CD14-positive monocyte (primary cell): ENCODE measurements at regions not wholly inside any gene's neighbourhood (a gene's known extent, or its start where the extent isn't known, plus 50 kb on each side); places are given as distances from the start of the nearest gene placed in this dataset.

Experiments
- DNase-seq, 3 donors: peaks; one replicate each; pipeline ENCODE4 v3.0.0-alpha.2; 2011 to 2022
- H2AFZ ChIP-seq: 2 replicates; pipeline ENCODE4 v1.6.0; 2012; ENCODE audit warnings: mild to moderate bottlenecking, low read depth, low read length, inconsistent platforms; ENCODE audit not compliant: insufficient read depth, poor library complexity, severe bottlenecking
- H3K27ac ChIP-seq, 2 donors: 1 replicate in 1 of 2; 2 replicates in 1 of 2; pipeline ENCODE4 v1.5.1; 2012 to 2013; ENCODE audit warnings: low read length in 2 of 2, control low read depth in 1 of 2, inconsistent platforms in 1 of 2, low read depth in 1 of 2, mild to moderate bottlenecking in 1 of 2
- H3K27me3 ChIP-seq, 2 donors: one replicate each; pipeline versions ENCODE4 v1.6.0 to v1.6.1; 2011 to 2013; ENCODE audit warnings: low read length in 2 of 2; ENCODE audit not compliant: control insufficient read depth in 2 of 2, insufficient read depth in 2 of 2
- H3K36me3 ChIP-seq, 2 donors: replicated peaks in 1 of 2; 1 replicate in 1 of 2; 2 replicates in 1 of 2; pipeline versions ENCODE4 v1.5.1 to v1.6.1; 2012 to 2013; ENCODE audit warnings: low read length in 2 of 2, control low read depth in 1 of 2, inconsistent platforms in 1 of 2, mild to moderate bottlenecking in 1 of 2; ENCODE audit not compliant: insufficient read depth in 2 of 2, control insufficient read depth in 1 of 2
- H3K4me1 ChIP-seq, 2 donors: 1 replicate in 1 of 2; 2 replicates in 1 of 2; pipeline versions ENCODE4 v1.5.1 to v1.6.1; 2012 to 2013; ENCODE audit warnings: low read length in 2 of 2, control low read depth in 1 of 2, inconsistent platforms in 1 of 2, mild to moderate bottlenecking in 1 of 2, moderate library complexity in 1 of 2; ENCODE audit not compliant: insufficient read depth in 2 of 2, control insufficient read depth in 1 of 2
- H3K4me2 ChIP-seq: replicated peaks from 2 replicates; pipeline ENCODE3; 2012; ENCODE audit warnings: low read length, moderate library complexity, mild to moderate bottlenecking; ENCODE audit not compliant: poor library complexity, severe bottlenecking; ENCODE audit errors: extremely low read depth
- H3K4me3 ChIP-seq, 3 experiments: fragments of 200-600 bp in 1 of 3; sonication (generic) in 1 of 3; replicated peaks in 1 of 3; 1 replicate in 2 of 3; 2 replicates in 1 of 3; pipeline ENCODE4 v1.5.1; 2011 to 2013; ENCODE audit warnings: low read length in 3 of 3, mild to moderate bottlenecking in 3 of 3, control low read depth in 2 of 3, low read depth in 2 of 3, inconsistent platforms in 1 of 3, moderate library complexity in 1 of 3
- H3K79me2 ChIP-seq: 2 replicates; pipeline ENCODE4 v1.6.0; 2012; ENCODE audit warnings: mild to moderate bottlenecking, control low read depth, inconsistent platforms, low read length, moderate library complexity; ENCODE audit not compliant: insufficient read depth
- H3K9ac ChIP-seq: 2 replicates; pipeline ENCODE4 v1.6.0; 2017; ENCODE audit warnings: low read length, mild to moderate bottlenecking; ENCODE audit not compliant: insufficient read depth, poor library complexity, severe bottlenecking
- H3K9me3 ChIP-seq, 2 donors: replicated peaks in 1 of 2; 1 replicate in 1 of 2; 2 replicates in 1 of 2; pipeline versions ENCODE4 v1.5.1 to v1.6.1; 2012 to 2013; ENCODE audit warnings: low read length in 2 of 2, control low read depth in 1 of 2; ENCODE audit not compliant: control insufficient read depth in 1 of 2, insufficient read depth in 1 of 2
- H4K20me1 ChIP-seq: 2 replicates; pipeline ENCODE4 v1.6.0; 2012; ENCODE audit warnings: mild to moderate bottlenecking, low read length, control low read depth, moderate library complexity; ENCODE audit not compliant: insufficient read depth
- H3K27ac Mint-ChIP-seq, 7 donors: one replicate each; pipeline ENCODE4 v1.8.0; 2020; ENCODE audit warnings: mild to moderate bottlenecking in 7 of 7, mixed read lengths in 7 of 7, moderate library complexity in 6 of 7, inconsistent platforms in 2 of 7
- H3K27me3 Mint-ChIP-seq, 3 donors: one replicate each; pipeline ENCODE4 v1.8.0; 2021 to 2022; ENCODE audit warnings: low read depth in 3 of 3, mild to moderate bottlenecking in 3 of 3, mixed read lengths in 3 of 3, moderate library complexity in 3 of 3, inconsistent platforms in 1 of 3
- H3K36me3 Mint-ChIP-seq, 2 donors: one replicate each; pipeline ENCODE4 v1.8.0; 2020; ENCODE audit warnings: mixed read lengths in 2 of 2, inconsistent platforms in 1 of 2, mild to moderate bottlenecking in 1 of 2
- H3K4me1 Mint-ChIP-seq: one replicate; pipeline ENCODE4 v1.8.0; 2020; ENCODE audit warnings: mild to moderate bottlenecking, mixed read lengths
- H3K4me3 Mint-ChIP-seq, 2 donors: one replicate each; pipeline ENCODE4 v1.8.0; 2020; ENCODE audit warnings: mild to moderate bottlenecking in 2 of 2, mixed read lengths in 2 of 2, moderate library complexity in 1 of 2
- H3K9me3 Mint-ChIP-seq, 7 donors: one replicate each; pipeline ENCODE4 v1.8.0; 2020 to 2022; ENCODE audit warnings: mixed read lengths in 7 of 7, mild to moderate bottlenecking in 6 of 7, moderate library complexity in 6 of 7, inconsistent platforms in 2 of 7
- WGBS: methylation state at CpG from one replicate; pipeline ENCODE4 v1.1.5; 2013; ENCODE audit warnings: missing lambda C conversion rate; ENCODE audit not compliant: insufficient coverage; 5-methylcytosine and 5-hydroxymethylcytosine counted together
- intact Hi-C, 2 donors: fragments of 100-400 bp; cut with micrococcal nuclease; formaldehyde crosslinking; loops; one replicate each; pipeline versions ENCODE4 v1.15.0 to v1.15.1; 2023
- TF ChIP-seq, protein P1 (sequence below): fragments of 200-600 bp; IDR thresholded peaks from one replicate; pipeline ENCODE4 v1.8.0; 2022; ENCODE audit warnings: antibody characterized with exemption, mild to moderate bottlenecking

DNA sequence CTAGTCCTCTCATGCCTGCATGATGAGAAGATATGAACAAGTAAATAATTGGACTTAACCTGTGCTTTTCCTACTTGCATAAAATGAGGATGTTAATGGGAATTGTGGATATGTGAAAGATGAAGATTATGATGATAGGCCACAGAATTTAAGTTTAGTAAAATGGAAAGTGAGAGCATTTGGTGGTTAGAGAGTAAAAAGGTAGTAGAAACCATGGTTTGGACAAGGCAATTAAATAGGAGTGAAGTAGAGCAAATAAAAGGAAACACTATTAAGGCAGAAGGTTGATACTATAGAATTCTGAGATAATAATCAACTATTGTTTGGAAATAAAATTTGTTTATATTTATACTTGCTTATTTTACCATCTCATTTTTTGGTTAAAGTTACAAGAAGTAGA lies 1162.5 kb downstream of the MRPL39 start:
- H3K27ac Mint-ChIP-seq = no peak overlapping the region
- H3K36me3 Mint-ChIP-seq = peaks cover 14 to 23% of the 10 kb centered on the region in 2 donors

DNA sequence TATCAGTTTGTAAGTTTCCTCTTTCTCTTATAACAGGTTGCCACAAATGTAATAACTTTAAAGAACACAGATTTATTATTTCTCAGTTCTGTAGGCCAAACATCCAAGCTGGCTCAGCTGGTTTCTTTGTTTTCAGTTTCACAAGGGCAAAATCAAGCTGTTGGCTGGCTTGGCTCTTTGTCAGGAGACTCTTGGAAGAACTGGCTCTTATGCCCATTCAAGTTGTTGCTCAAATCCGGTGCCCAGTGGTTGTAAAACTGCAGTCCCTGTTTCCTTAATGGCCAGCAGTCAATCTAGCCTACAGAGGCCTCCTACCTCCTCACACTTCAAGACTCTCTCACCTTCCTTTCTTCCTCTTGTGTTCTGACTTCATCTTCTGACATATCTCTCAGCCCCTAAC lies 1171.0 kb downstream of the MRPL39 start:
- Mint-ChIP-seq H3K4me3 (no peak overlapping the region), H3K4me1 (no peaks in the 10 kb centered on the region), H3K27ac (no peak overlapping the region), H3K27me3 (no peaks in the 10 kb centered on the region), H3K9me3 (peaks cover 7 to 16% (median 15%) of the 10 kb centered on the region in 7 donors), H3K36me3 (peaks cover 6 to 11% of the 10 kb centered on the region in 2 donors)
- Histone ChIP-seq H3K79me2 (no peaks in the 10 kb centered on the region), H3K9me3 (peaks cover 4 to 6% of the 10 kb centered on the region in 2 donors), H3K36me3 (no peaks in the 10 kb centered on the region), H3K27ac (no peak overlapping the region), H4K20me1 (no peaks in the 10 kb centered on the region), H3K4me1 (no peaks in the 10 kb centered on the region), H3K4me3 (no peak overlapping the region), H3K27me3 (no peaks in the 10 kb centered on the region), H3K9ac (no peak overlapping the region), H3K4me2 (no peak overlapping the region), H2AFZ (no peak overlapping the region)
- TF ChIP-seq, protein P1, sequence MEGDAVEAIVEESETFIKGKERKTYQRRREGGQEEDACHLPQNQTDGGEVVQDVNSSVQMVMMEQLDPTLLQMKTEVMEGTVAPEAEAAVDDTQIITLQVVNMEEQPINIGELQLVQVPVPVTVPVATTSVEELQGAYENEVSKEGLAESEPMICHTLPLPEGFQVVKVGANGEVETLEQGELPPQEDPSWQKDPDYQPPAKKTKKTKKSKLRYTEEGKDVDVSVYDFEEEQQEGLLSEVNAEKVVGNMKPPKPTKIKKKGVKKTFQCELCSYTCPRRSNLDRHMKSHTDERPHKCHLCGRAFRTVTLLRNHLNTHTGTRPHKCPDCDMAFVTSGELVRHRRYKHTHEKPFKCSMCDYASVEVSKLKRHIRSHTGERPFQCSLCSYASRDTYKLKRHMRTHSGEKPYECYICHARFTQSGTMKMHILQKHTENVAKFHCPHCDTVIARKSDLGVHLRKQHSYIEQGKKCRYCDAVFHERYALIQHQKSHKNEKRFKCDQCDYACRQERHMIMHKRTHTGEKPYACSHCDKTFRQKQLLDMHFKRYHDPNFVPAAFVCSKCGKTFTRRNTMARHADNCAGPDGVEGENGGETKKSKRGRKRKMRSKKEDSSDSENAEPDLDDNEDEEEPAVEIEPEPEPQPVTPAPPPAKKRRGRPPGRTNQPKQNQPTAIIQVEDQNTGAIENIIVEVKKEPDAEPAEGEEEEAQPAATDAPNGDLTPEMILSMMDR = no peak
- 83% methylated on average over 1 of the region's 1 CpG for WGBS
- DNase-seq = no peak
- intact Hi-C loops = no loop called here

More for the DNA sequence above, 1162.5 kb downstream of the MRPL39 start:
- Histone ChIP-seq H3K4me1 (no peaks in the 10 kb centered on the region), H3K9me3 (no peaks in the 10 kb centered on the region), H3K4me3 (no peak overlapping the region), H3K9ac (no peak overlapping the region), H3K27ac (no peak overlapping the region), H3K36me3 (peaks cover 0 to 6% of the 10 kb centered on the region in 2 donors), H3K27me3 (no peaks in the 10 kb centered on the region), H3K4me2 (no peak overlapping the region), H2AFZ (no peak overlapping the region), H3K79me2 (no peaks in the 10 kb centered on the region), H4K20me1 (no peaks in the 10 kb centered on the region)
- no peaks in the 10 kb centered on the region for H3K4me1 Mint-ChIP-seq
- TF ChIP-seq, protein P1 = no peak
- H3K9me3 Mint-ChIP-seq = peaks cover 0 to 7% (median 2%) of the 10 kb centered on the region in 7 donors
- intact Hi-C loops = no loop called here
- H3K27me3 Mint-ChIP-seq = no peaks in the 10 kb centered on the region
- no peak overlapping the region for H3K4me3 Mint-ChIP-seq
- no peak for DNase-seq
